Islet precursor cell (in vitro differentiated cells): ENCODE measurements at regions not wholly inside any gene's neighbourhood (a gene's known extent, or its start where the extent isn't known, plus 50 kb on each side); places are given as distances from the start of the nearest gene placed in this dataset.
"Not testable (repeated sequence)": the region's sequence is repeated elsewhere in the genome, so short reads cannot be mapped to it uniquely, and the experiment has no call there.

ENCODE experiments used
- DNase-seq: peaks from one replicate; pipeline ENCODE4 v3.0.0-alpha.2; 2018

- no peak for DNase-seq
These were observed 1094.1 kb upstream of the FLRT2 start for GRCh38 chr14:84435820-84436324.

GRCh38 chr14:84436528-84436927 is 1093.4 kb upstream of the FLRT2 start:
- DNase-seq: no peak

GRCh38 chr14:84442521-84442920 is 1087.4 kb upstream of the FLRT2 start:
- DNase-seq: no peak

GRCh38 chr14:84445486-84445885 is 1084.5 kb upstream of the FLRT2 start:
- DNase-seq: no peak

- no peak for DNase-seq
These were observed 1083.7 kb upstream of the FLRT2 start for GRCh38 chr14:84446250-84446649.

- DNase-seq: no peak
These were observed 1076.5 kb upstream of the FLRT2 start for GRCh38 chr14:84453307-84453950.

GRCh38 chr14:84454114-84454513 is 1075.8 kb upstream of the FLRT2 start:
- no peak for DNase-seq

- peak; percentile 58 for DNase-seq
These were observed 1073.0 kb upstream of the FLRT2 start for GRCh38 chr14:84456946-84457345.

- no peak for DNase-seq
These were observed 1071.1 kb upstream of the FLRT2 start for GRCh38 chr14:84458881-84459280.

GRCh38 chr14:84465880-84466279 is 1064.1 kb upstream of the FLRT2 start:
- no peak for DNase-seq

- DNase-seq: peak; percentile 67
These were observed 1061.8 kb upstream of the FLRT2 start for GRCh38 chr14:84468153-84468552.

GRCh38 chr14:84477996-84478395 is 1051.9 kb upstream of the FLRT2 start:
- DNase-seq: no peak

- DNase-seq: no peak
These were observed 1047.5 kb upstream of the FLRT2 start for GRCh38 chr14:84482256-84483071.

GRCh38 chr14:84483072-84483420 is 1046.9 kb upstream of the FLRT2 start:
- peak; percentile 68 for DNase-seq

- peak; percentile 75 for DNase-seq
These were observed 1045.7 kb upstream of the FLRT2 start for GRCh38 chr14:84484243-84484642.

GRCh38 chr14:84485036-84485435 is 1044.9 kb upstream of the FLRT2 start:
- no peak for DNase-seq

GRCh38 chr14:84490081-84490480 is 1039.9 kb upstream of the FLRT2 start:
- DNase-seq: no peak

- no peak for DNase-seq
These were observed 1037.3 kb upstream of the FLRT2 start for GRCh38 chr14:84492685-84493084.

GRCh38 chr14:84493779-84494178 is 1036.2 kb upstream of the FLRT2 start:
- DNase-seq: no peak

- no peak for DNase-seq
These were observed 1033.3 kb upstream of the FLRT2 start for GRCh38 chr14:84496677-84497076.

GRCh38 chr14:84512823-84513222 is 1017.1 kb upstream of the FLRT2 start:
- DNase-seq: not testable (repeated sequence)

GRCh38 chr14:84519836-84520235 is 1010.1 kb upstream of the FLRT2 start:
- DNase-seq: peak; percentile 82

GRCh38 chr14:84520711-84521338 is 1009.1 kb upstream of the FLRT2 start:
- peak; percentile 66 for DNase-seq

GRCh38 chr14:84523746-84524145 is 1006.2 kb upstream of the FLRT2 start:
- no peak for DNase-seq
